SW 1271 (cell line): ENCODE measurements at regions not wholly inside any gene's neighbourhood (a gene's known extent, or its start where the extent isn't known, plus 50 kb on each side); places are given as distances from the start of the nearest gene placed in this dataset.
"Not testable (repeated sequence)": the region's sequence is repeated elsewhere in the genome, so short reads cannot be mapped to it uniquely, and the experiment has no call there.

Experiments used
- DNase-seq, 2 experiments: peaks; one replicate each; lab custom pipeline; 2025; lab: John Stamatoyannopoulos, UW

DNA sequence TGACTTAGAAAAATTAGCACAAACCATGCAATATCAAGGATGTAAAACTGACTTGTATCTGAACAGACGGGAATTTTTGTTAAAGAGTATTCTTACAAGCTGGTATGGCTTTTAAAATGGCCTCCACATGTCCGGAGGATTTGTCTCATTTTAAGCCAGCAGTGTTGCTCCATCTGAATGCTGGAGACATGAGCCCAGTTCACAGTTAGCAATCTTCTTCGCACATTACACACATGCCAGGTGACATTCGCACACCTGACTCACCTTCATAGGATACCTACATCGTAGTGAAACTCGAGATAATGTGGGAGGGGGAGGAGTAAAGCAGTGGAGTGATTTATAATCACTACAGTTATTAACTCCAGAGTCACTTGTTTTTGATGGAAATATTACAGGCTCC lies 231.8 kb upstream of the RBBP8 start:
- no peak for DNase-seq

GRCh38 chr18:22701795-22702194 lies 231.3 kb upstream of the RBBP8 start:
- DNase-seq: no peak

DNA sequence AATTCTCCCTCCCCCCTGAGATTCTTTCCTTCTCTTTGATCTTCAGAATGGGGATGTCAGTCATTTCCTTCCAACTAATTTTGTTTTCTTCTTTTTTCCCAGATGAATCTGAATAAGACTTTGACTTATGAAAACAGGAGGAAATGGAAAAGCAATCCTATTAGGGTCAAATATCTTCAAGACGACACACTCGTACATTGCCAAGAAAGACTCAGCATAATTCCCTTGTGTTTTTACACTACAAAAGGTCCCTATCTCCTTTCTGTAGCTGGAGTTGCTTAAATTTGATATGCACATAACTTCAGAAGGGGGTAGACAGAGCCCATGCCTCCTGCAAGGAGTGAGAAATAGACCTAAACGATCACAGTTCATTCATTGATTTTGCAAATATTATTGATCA lies 230.3 kb upstream of the RBBP8 start:
- no peak for DNase-seq

DNA sequence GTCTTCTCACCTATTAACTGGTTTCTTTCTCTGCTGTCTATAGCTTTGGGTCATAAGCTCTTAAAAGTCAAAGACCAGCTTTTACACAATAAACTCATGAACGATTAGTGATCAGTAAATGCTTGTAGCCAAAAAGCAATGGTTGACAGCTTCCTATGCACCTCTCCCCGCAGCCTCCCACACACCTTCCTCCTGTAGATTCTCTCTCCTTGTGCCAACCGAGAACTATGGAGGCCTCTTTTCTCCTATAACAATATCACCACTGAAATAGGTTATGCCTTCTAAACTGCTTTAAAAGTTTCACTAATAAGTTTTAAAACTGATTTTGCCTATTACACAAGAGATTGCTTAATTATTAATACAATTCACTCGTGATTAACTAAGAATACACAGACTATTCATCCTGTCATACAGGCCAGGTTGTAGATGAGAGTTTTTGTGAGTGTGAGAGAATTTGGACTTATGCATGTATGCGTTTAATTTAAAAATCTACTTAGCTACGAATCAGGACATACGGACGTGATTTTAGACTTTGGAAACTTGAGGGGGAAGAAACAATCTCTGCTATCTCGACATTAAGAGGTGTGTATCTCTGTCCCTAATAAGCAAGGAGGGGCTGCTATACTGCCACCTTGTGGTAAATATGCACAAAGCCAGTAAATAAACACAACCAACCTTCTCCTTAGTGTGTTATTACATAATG lies 229.1 kb upstream of the RBBP8 start:
- DNase-seq: peak in 1 of 2 experiments; percentile 65

- no peak for DNase-seq
These were observed 228.6 kb upstream of the RBBP8 start for GRCh38 chr18:22704586-22704918.

DNA sequence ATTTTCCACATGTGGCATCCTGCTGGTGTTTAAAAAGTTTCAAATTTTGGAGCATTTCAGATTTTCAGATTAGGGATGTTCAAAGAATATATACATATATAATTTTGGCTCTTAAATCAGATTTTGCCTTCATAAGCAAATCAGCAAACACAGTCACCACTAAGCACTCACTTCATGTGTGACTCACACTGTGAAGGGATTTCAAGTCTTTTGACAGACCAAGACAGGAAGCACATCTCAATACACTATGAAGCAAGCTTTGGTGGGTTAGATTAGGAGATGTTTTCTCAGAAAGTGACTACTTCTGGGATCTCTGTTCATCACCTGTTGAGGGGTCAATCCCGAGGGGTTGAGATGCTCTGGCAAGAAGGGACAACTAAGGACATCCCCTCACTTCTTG lies 227.8 kb upstream of the RBBP8 start:
- peak in 1 of 2 experiments; percentile 5 for DNase-seq

- not testable (repeated sequence) for DNase-seq
These were observed 227.1 kb upstream of the RBBP8 start for GRCh38 chr18:22706025-22706424.

DNA sequence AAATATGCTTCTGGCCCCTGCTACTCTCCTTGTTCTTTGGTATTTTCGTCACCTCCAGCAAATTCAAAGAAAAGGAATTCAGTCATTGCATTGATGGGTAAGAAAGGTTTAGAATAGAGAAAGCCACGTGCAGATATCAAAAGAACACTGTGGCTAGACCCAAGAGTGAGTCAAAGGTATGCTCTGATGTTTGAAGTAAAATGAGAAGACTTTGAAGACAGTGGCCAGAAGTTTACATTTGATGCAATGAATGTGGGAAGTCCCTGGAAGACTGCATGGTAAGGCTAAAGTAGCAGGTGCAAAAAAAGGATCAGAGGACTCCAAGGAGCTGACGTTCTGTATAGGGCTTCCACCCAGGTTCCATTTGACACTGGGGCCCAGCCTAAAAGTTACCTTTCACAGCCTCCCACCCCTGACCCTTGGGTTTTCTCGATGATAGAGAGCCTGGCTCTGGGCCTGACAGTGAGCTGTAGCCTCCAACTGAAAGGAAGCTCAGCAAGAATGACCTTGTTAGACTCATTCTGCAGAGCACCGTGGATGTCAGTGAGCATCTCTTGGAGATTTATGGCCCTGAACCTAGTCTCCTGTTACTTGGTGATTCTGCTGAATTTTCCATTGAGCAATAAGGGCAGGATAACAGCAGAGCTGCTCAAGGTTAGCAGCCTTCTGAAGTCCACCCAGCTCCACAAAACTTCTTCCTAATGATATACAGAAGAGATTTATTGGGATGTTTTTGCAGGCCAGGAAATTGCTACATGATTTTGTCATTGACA lies 223.7 kb upstream of the RBBP8 start:
- DNase-seq: no peak

DNA sequence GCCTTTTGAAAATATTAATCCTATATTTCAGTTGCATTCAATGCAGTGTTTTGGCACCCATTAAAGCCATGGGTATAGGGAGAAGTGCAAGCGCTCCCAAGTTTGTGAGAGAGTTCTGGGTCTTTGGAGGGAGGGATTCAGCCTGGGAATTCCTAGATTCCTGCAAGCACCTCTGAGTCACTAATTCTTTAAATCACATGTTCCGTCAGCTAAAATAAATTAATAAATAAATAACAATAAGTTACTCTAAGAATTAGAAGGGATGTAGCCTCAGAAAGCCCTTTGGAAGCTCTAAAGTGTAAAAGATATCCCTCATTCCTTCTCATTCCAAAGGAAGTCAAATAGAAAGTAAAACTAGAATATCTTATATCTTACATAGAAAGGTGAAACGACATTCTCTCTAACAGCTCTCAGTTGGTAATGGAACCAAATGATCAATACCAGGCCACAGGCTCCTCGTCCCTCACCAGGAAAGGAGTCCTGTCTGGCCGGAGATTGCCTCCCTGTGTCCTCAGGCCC lies 222.4 kb upstream of the RBBP8 start:
- no peak for DNase-seq

GRCh38 chr18:22711192-22711685 lies 221.9 kb upstream of the RBBP8 start:
- no peak for DNase-seq

- no peak for DNase-seq
These were observed 219.6 kb upstream of the RBBP8 start for GRCh38 chr18:22713511-22713910.

GRCh38 chr18:22717536-22717935 lies 215.6 kb upstream of the RBBP8 start:
- not testable (repeated sequence) for DNase-seq

DNA sequence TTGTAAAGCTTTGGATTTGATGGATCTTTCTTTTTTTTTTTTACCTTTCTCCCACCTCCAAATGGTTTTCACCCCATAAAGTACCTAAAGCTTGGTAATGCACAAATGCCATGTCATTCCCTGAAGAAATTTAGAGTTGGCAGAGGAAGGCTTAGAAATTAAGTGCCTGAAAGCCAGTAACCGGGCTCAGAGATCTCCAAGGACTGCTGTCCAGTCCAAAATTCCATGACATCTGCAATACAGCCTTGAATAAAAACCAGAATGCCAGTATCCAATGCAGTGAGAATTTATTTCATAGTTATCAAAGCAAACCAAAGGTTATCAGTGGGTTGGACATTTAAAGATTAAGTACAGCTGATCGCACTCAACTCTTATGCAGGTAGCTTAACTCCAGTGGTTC lies 209.9 kb upstream of the RBBP8 start:
- no peak for DNase-seq

DNA sequence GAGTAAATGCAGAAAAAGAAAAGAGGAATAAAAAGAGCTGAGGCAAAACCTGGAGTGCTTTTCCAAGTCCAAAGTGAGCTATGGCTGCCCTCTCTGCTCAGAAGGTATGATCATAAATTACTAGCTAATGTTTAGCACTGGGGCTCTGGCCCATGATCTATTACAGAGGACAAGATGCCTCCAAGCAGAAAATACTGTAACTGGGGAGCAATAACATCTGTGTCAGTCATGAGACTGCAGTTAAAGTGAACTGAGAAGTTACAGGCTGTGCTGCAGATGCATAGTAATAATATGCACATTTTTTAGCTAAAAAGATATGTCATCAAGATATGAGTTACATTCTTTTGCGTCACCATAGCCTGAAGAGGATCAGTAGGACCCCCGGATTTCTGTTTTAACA lies 209.4 kb upstream of the RBBP8 start:
- DNase-seq: no peak

- DNase-seq: no peak
These were observed 206.7 kb upstream of the RBBP8 start for GRCh38 chr18:22726469-22726868.

DNA sequence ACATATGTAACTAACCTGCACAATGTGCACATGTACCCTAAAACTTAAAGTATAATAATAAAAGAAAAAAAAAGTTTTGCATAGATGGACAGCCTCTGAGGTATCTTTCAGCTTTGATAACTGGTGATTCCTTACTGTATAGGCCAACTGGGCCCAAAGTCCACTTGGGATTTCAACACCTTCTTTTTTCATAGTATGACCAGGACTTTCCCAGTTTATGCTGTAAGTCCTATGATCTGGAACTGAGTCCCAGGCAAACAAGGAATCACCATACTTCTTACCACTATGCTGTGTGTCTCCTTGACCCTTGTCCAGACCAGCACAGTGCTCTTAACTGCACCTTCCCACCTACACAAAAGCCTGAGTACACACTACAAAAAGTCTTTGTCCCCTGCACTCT lies 205.1 kb upstream of the RBBP8 start:
- no peak for DNase-seq

DNA sequence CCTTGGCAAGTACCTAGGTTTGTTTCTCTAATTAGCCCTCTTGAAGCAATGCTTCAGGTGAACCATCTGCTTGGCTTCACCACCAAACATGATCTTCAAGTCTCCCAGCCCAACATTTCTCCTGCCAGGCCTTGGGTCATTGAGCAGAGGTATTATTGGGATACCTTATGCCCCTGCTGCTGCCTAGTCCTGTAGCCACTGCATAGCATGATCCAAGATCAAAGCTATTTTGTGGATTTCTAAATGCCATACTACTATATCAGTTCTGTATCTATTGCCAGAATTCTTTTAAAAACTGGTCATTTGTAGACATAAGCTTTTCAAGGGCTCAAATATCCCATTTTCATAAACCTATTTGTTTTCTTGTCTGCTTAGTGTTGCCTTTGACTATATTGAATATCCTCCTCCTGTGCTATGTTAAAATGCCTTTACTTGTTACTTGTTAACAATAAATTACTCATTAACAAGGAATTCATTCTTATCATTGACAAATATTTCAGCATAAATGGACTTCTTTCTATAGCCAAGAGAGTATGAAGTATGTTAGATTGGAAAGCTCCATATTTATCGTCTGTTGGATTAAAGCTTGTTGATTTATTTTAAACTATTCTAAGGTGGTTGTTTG lies 204.5 kb upstream of the RBBP8 start:
- no peak for DNase-seq

DNA sequence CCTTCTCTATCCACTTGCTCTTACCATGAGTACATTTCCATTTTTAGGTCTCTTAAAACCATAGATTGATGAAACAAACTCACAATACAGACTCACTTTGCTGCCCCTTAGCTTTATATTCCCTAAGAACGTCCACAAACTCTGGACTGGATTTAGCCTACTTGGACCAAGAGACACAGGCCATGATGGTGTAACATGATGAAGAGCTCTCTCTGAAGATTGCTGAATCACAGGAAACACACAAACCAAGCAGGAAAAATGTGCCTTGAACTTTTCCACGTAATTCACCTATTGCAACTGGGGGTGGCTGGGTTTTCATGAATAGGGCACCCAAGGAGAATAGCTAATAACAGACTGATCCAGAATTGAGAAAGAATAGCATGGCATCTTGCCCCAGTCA lies 201.7 kb upstream of the RBBP8 start:
- no peak for DNase-seq

DNA sequence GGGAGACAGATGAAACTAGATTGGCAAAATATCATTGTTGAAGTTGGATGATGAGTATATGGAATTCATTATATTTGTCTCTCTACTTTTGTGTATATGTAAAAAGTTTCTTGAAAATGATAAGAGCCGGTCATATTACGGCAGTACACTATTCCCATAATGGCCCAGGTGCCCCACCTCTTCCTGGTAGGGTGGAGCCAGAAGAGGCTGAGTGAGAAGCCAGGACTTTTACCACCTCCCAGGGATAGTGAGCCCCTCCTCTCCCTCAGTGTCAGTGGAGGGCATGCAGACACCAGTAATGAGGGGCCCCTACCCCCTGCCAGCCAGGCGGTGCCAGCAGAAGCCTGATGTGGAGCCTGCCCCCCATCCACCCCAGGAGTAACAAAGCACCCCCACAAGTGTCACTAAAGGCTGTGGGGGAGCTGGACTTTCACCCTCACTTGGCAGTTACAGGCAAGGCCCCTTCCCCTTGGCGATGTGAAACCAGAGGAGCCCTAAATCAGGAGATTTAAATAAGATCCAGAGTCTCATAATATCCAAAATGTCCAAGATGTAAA lies 198.9 kb upstream of the RBBP8 start:
- no peak for DNase-seq

DNA sequence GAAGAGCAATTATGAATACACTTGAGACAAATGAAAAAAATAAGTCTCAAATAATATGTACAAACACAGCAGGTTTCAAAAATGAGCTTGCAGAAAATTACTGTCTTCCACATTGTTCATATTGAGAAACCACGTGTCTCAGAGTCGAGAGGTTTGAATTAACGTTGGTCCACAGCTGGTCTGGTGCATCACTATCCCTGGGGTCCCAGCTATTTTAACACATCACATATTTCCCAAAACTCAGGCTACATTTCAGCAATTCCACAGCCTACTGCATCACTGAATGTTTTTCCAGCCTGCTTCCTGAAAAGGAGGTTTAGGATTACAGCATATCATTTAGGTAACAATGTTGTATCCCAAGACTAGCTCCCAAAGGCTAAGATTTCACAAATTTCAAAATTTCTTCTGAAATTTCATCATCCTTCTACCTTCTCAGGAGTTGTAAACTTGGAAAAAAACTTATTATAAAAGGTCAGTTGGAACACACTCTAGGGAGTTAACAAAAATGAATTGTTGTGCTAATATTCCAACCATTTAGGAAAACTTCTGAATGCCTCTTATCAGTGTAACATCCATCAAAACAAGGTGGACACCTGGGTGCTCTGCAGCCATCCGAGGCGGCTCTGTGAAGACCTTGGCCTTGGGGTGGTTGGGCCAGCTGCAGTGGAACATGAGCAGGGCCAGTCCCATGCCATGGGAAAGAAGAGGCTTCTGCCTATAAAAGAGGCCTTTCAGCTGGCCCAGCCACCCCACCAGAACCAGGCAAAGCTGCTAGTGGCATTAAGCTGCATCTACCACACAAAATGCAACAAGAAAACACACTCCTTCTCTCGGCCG lies 198.1 kb upstream of the RBBP8 start:
- DNase-seq: no peak

- no peak for DNase-seq
These were observed 196.1 kb upstream of the RBBP8 start for GRCh38 chr18:22737054-22737453.
